HG03039 (cell line): ENCODE measurements at regions not wholly inside any gene's neighbourhood (a gene's known extent, or its start where the extent isn't known, plus 50 kb on each side); places are given as distances from the start of the nearest gene placed in this dataset.
"Not testable (repeated sequence)": the region's sequence is repeated elsewhere in the genome, so short reads cannot be mapped to it uniquely, and the experiment has no call there.

ENCODE experiments used
- ATAC-seq: cut with Tn5 transposase; IDR thresholded peaks from one replicate; pipeline ENCODE4 v1.9.1; 2021; ENCODE audit warnings: mild to moderate bottlenecking, moderate library complexity; ENCODE audit not compliant: unreplicated experiment

DNA sequence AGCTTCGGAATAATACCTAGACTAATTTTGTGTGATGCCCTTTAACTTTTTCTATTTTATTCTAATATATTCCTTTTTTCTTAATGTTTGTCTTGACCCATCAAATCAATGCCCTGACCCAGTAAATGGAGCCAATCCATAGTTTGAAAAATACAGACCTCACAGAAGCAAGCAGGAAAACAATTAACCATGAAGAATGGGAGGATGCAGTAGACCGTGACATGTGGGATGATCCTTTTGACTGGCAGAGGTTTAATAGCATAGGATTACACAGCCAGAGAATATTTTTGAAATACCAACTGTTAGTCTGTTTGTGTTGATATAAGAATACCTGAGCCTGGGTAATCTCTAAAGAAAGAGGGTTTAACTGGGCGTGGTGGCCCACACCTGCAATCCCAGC is 142.6 kb upstream of the NEBL start:
- no peak for ATAC-seq

DNA sequence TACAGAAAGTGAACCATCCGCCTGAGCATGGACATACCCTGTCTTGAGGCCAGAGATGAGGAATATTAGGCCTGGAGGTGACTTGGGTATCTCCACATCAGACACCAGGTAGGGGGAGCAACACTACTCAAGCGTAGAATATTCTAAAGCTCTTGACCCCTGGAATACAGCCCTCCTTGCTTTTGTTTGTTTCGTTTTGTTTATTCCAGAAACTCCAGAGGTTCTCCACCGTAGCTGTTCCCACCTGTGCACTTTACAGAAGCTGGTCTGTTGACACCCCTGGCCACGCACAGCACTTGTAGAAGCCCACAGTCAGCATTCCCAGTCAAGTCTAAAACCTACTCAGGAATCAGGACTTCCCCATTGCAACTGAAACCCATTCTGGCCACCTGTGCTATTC is 139.6 kb upstream of the NEBL start:
- ATAC-seq, result no peak

DNA sequence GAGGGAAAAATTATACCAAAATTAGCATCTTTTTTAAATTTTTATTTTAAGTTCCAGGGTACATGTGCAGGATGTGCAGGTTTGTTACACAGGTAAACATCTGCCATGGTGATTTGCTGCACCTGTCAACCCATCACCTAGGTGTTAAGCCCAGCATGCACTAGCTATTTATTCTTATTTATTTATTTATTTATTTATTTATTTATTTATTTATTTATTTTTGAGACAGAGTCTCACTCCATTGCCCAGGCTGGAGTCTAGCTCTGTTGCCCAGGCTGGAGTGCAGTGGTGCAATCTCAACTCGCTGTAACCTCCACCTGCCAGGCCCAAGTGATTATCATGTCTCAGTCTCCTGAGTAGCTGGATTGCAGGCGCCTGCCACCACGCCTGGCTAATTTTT is 137.7 kb upstream of the NEBL start:
- not testable (repeated sequence) for ATAC-seq

DNA sequence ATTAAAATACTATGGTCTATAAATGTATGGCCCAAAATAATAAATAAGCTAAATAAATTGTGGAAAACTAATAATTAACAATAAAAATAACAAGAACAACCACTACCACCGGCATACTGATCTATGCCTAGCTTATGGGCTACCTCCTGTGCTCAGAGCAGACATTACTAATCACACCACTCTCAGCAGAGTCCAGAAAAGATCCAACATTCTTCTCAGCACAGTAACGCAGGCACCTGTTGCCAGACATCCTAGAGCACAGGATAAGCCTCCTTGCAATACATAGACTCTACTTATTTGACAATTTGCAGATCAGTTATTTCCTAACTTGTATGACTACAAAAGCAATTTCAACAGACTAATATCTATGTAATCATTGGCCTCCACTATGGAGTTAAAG is 137.1 kb upstream of the NEBL start:
- no peak for ATAC-seq

DNA sequence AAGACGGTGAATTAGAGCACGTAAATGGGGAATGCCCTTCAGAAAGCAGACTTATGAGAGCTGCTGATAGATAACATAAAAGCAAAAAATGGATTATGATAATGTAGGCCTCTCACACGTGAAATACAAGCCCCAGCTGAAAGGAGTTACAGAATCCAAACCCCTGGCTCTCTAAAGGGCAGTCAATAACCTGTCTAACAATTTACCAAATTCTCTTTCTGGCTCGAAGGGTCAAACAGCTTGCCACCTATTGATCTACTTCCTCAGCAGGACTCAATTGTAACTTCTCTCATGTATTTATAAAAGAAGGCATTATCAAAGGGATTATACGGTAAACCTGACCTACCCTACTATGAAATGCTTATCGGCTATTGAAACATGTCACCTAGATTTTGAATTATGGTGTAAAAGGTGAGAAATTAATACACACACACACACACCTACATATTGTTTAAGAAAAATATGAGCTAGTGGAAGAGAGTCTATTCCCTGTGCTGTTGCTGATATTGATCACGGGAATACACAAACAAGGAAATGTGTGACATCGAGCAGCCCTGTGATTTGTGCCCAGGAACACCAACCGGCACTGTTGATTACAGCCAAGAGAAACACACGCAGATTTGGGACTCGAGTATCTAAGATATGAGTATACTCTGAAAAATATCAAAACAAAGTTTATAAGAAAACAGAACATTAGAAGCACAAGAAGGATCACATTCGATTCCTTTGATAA is 135.6 kb upstream of the NEBL start:
- no peak for ATAC-seq

DNA sequence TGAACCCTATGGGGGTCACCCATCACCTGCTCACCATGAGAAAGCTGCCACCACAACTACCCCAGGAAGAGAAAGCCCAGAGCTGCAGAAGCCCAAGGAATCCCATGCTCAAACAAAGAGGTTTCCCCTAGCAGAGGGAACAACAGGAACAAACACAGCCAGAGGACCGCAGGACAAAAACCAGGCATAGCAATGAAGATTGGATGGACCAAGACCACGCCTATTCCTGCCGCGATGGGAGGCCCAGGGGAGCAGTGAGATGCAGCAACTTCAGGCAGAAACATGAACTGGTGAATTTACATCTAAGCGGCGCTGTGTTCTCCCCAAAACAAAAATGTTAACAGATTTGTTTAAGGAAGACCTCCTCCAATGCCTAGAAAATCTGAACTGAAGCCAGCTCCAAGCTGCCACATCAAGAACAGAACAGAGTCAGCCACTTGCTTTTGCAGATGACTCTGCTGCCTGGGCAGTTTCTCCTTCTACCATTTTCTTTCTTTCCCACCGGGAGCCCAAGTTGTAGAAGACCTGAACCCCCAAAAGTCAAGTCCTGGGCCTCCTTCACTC is 134.2 kb upstream of the NEBL start:
- no peak for ATAC-seq

DNA sequence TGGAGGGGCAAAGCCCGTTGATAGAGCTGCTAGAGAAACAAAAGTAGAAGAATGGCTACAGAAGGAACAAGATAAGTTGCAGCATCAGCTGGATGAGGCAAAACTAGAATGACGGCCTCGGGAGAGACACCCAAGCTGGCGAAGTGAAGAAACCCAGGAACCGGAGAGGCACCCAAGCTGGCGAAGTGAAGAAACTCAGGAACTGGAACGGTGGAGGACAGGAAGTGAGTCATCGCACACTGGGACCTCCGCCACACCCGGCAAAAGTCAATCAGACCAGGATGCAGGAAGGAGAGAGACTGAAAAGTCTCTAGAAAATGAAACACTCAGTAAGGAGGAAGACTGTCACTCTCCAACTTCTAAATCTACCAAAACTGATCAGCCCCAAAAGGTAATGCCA is 133.0 kb upstream of the NEBL start:
- no peak for ATAC-seq

DNA sequence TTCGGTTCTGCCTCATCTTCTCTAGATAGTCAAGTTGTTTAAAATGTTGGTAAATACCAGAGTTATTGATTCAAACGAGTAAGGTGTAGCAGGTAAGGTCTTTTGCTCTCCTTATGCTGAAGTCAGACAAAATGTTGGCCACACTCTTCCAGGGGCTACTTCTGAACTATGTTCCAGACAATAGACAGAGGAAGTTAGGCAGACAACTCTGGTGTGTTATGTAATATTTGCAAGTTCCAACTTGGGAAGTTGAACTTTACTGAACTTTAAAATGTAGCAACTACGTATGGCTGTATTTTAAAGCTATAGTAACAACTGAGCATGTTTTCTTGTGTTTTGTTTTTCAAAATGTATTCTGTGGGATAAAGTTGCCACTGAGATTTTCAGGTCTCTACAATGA is 125.7 kb upstream of the NEBL start:
- ATAC-seq, result no peak

DNA sequence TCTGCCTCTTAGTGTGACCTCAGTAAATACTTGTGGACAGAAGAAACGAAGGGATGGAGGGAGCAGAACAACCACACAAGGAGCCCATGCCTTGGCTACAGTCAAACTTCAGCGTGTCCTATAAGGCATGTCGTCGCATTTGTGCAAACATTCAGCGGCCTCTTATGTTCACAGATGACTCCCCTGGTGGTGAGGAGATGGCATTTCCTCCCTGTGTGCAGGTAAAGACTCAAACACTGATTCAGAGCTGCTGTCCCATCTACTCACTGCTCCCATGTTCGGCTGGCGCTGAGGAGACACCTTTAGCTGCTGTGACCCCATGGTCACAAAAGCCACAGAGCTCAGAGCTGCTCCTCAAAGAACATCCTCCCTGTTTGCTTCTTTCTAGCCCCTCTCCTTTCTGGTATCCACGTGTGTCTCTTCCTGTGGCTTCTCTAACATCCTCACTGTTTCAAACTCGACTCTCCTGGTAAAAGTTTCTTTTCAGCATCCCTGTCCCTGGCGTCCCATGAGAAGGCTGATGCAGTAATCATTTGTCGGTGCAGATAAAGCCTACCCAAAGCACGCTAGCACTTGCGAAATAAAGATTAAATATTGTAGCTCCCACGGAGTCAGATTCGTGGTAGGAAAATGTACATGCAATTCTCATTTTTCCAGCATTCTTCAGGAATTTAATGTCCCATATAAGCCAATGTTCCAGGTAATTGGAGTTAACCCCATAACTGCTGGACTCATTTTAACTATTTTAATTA is 124.9 kb upstream of the NEBL start:
- ATAC-seq, result no peak

DNA sequence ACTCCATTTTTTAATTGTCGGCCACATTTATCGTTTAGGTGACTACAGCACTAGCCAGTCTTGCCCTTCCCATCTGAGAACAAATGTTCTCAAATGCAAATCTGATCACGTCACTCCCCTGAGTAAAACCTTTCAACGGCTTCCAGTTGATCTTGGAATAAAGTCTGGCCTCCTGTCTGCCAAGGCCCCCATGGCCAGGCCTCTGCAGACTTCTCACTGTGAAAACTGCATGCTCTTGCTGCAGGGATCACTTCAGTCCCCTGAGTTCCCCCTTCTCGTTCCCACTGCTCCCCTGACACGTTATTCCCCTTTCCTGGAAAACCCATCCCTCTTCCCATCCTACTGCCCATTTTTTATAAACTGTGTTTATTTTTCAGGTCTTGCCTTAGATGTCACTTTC is 124.1 kb upstream of the NEBL start:
- no peak for ATAC-seq

DNA sequence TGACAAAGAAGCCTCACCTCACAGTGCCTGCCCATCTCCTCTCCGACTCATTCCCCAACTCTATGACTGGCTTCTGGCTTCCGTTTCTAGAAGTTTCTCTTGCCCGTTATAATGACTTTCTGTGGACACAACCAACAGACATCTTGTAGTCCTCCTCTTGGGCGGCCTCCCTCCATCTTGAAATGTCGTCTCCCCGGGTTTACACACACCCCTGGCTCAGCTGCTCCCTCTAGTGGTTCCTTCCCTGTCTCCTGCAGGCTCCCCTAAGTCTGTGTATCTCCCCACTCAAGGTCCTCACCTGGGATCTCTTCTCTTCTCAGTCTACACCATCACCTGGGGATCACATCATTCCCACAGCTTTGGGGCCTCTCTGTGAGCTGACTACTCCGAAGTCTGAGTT is 123.4 kb upstream of the NEBL start:
- peak; percentile 88 for ATAC-seq

DNA sequence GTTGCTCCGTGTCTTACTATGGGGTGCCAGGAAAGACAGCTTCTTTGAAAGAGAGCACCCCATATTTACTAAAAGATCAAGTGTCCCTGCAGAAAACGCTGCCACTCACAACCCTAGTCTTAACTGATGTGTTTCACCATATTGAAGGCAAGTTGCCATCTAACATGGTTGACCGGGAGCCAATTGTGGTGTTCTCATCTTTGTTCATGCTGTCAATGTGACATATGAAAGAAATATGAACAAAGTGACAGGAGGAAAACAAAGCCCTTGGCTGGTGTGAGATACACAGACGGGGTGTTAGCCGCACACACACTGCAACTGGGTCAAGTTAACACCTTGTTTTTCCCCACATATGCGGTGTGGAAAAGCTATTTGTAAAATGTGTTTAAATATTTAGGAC is 122.3 kb upstream of the NEBL start:
- ATAC-seq, result no peak

DNA sequence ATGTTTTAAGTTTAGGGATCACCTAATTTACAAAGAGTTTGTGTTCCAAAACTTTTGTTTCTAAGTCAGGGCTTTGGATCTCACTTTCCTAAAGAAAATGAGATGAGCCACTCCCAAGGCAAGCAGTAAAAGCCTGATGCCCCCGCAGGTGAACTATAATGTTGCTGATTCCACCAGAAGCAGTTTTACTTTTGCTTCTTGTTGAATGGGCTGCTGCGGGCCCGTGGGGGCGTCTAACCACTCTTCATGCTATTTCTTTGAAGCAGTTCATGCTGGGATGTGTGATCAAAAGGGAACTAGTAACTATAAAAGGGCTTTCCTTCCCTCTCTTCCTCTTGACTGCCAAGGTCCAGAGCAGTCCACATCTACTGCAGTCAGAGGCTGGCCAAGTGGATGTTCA is 118.7 kb upstream of the NEBL start:
- ATAC-seq, result no peak

DNA sequence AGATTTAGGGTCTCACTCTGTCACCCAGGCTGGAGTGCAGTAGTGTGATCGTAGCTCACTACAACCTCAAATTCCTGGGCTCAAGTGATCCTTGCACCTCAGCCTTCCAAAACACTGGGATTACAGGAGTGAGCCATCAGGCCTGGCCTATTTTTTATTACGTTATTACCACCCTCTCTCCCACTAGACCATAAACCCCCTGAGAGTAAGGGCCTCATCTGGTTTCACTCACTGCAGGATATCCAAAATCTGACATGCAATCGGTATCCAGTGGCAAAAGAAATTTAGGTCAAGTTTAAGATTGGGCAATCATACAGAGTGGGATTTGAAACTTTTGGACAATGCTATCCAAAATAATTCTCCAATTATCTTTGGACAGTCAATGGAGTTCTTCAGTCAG is 117.0 kb upstream of the NEBL start:
- ATAC-seq, result no peak

DNA sequence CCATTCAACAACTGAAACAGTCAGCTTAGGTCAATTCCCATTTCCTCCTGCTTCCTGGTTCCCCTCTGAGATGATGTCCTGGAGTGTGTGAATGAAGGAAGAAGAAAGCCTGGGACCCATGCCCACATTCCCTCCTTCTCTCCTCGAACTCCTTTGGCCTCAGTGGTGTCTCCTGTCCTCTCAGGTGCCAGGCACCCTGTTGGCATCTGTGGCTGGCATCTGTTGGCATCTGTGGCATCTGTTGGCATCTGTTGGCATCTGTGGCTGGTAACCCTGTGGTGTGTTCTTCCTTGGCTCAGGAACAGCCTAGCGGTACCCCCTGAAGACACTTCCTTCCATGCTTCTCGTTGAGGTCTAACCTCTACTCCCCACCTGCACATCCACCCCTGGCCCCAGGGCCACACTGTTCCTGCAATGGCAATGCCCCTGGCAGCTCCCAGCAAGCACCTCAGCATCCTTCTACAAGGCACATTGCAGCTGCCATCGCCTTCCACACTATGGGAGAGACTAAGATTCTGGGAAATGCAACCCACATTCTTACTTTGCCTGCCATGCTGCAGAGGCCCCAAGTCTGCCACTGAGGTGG is 114.4 kb upstream of the NEBL start:
- ATAC-seq, result no peak

DNA sequence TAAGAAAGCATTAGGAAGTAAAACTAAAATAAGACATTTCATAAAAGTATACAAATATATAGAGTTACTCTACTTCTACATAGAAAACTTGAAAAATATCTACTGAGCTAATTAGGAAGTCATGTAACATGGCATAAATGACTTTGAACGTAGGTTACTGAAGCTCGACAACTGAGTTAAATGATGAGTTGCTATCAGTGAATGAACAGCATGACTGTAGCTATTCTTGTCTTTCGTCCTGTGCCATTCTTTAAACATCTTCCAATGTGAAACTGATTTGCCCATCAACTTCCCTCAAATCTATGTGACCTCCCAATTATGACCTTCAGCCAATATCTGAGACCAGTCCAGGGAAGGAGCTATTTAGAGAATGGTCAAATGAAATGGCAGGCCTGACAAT is 113.5 kb upstream of the NEBL start:
- ATAC-seq, result no peak

DNA sequence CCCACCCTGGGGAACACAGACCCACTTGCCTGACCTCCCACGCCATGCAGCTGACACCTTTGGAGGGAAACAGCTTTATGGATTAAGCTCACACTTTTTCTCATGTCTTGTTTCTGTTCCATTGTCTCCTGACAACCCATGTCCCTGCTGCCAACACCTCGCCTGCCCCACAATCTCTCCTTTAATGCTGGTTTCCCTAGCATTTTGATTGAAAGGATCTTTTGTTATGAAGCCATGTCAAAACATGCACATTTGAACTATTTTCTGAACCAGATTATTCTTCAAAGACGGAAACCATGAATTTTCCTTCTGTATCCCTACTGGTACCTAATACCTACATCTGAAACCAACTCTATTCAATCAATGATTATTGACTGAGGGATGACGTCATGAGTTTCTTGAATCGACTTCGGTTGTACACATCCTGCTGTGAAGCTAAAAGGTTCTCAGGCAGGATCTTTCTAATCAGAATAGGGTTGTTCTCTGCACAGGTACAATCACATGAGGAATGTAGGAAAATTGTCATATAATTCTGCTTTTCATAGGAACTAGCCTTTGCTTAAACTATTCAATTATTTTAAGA is 106.2 kb upstream of the NEBL start:
- no peak for ATAC-seq

DNA sequence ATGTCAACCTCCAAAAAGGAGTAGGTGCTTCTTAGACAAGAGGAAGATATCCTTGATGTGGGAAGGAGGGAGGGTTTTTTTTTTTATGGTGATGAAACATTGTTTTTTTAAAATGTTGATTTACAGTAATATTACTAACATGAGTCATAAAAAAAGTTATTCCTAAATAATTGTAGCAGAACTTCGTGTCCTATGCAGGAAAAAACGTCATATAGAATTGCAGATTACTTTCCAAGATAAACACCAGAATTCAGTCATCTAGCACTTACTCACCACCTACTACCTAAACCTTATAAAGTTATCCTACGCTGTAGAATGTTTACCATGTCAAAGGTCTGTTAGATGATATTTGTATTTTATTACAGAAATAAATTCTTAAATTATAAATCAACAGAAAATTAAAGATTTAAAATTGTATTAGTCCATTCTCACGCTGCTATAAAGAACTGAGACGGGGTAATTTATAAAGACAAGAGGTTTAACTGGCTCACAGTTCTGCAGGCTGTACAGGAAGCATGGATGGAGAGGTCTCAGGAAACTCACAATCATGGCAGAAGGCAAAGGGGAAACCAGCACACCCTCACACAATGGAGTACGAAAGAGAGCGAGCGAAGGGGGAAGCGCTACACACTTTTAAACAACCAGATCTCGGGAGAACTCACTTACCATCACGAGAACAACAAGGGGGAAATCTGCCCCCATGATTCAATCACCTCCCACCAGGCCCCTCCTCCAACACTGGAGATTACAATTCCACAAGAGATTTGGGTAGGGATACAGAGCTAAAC is 105.2 kb upstream of the NEBL start:
- no peak for ATAC-seq

DNA sequence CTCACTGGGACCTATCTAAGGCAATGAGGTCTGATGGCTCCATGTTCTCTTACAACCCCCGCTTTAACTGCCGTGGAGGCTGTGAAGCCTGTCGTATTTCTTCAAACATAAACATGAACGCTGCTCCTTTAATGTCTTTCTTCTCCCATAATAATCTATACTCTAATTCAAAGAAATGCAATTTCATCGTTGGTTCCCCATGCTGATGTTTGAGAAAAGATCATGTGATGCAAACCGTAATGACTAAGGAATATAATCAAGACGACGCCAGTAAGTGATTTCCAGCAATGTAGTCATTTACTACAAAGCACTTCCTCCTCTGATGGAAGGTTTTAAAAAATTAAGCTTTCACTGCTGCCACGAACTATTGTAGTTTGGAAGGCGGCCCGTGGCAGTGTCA is 102.6 kb upstream of the NEBL start:
- no peak for ATAC-seq

DNA sequence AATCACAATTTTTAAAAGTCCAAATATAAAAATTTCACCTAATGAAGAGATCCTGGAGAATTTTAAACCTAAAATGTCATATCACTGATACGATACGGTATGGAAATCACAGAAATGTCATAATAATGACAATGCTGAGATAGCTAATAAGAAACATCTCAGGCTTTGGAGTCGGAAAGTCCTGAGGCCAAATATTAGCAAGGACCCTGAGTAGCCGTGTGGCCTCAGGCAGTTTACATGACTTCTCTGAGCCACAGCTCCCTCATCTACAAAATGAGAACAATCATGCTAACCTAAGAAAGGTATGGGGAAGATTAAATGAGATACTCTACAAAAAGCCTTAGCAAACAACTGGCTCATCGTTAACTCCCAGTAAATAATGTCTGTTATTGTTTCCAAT is 100.9 kb upstream of the NEBL start:
- no peak for ATAC-seq
